SKM-1 (cell line): ENCODE measurements at regions not wholly inside any gene's neighbourhood (a gene's known extent, or its start where the extent isn't known, plus 50 kb on each side); places are given as distances from the start of the nearest gene placed in this dataset.

Source experiments
- DNase-seq: peaks from one replicate; lab custom pipeline; 2025; ENCODE audit not compliant: unreplicated experiment; lab: John Stamatoyannopoulos, UW

- DNase-seq: no peak
Observed at GRCh38 chr3:193978030-193978429, 157.9 kb upstream of the HES1 start.

GRCh38 chr3:193978486-193978885 is 157.5 kb upstream of the HES1 start:
- no peak for DNase-seq

GRCh38 chr3:193980326-193980725 is 155.6 kb upstream of the HES1 start:
- DNase-seq: no peak

- DNase-seq: no peak
Observed at GRCh38 chr3:193980905-193981304, 155.0 kb upstream of the HES1 start.

GRCh38 chr3:193981504-193981903 is 154.4 kb upstream of the HES1 start:
- no peak for DNase-seq

- DNase-seq: no peak
Observed at GRCh38 chr3:193982258-193982659, 153.7 kb upstream of the HES1 start.

GRCh38 chr3:193983846-193984818 is 151.8 kb upstream of the HES1 start:
- DNase-seq: no peak

- DNase-seq: no peak
Observed at GRCh38 chr3:193984876-193985275, 151.1 kb upstream of the HES1 start.

GRCh38 chr3:193987186-193987585 is 148.8 kb upstream of the HES1 start:
- DNase-seq: no peak

- no peak for DNase-seq
Observed at GRCh38 chr3:193989186-193989585, 146.8 kb upstream of the HES1 start.

GRCh38 chr3:193991666-193992424 is 144.1 kb upstream of the HES1 start:
- no peak for DNase-seq

- no peak for DNase-seq
Observed at GRCh38 chr3:193992425-193993037, 143.4 kb upstream of the HES1 start.

GRCh38 chr3:193996221-193996620 is 139.7 kb upstream of the HES1 start:
- no peak for DNase-seq

- no peak for DNase-seq
Observed at GRCh38 chr3:193996641-193997089, 139.3 kb upstream of the HES1 start.

- DNase-seq: no peak
Observed at GRCh38 chr3:193997228-193998122, 138.5 kb upstream of the HES1 start.

GRCh38 chr3:193998123-193998448 is 137.9 kb upstream of the HES1 start:
- no peak for DNase-seq

- DNase-seq: no peak
Observed at GRCh38 chr3:193998628-193999195, 137.2 kb upstream of the HES1 start.

GRCh38 chr3:194000100-194000499 is 135.8 kb upstream of the HES1 start:
- DNase-seq: no peak

GRCh38 chr3:194000712-194001111 is 135.2 kb upstream of the HES1 start:
- DNase-seq: no peak

GRCh38 chr3:194001728-194002459 is 134.1 kb upstream of the HES1 start:
- DNase-seq: no peak
